Neuronal stem cell (in vitro differentiated cells): ENCODE measurements at regions not wholly inside any gene's neighbourhood (a gene's known extent, or its start where the extent isn't known, plus 50 kb on each side); places are given as distances from the start of the nearest gene placed in this dataset.

ENCODE experiments used
- DNase-seq: peaks from one replicate; pipeline ENCODE4 v3.0.0-alpha.2; 2013; ENCODE audit warnings: low spot score
- H2AFZ ChIP-seq: one replicate; pipeline ENCODE4 v1.6.1; 2013; ENCODE audit warnings: mild to moderate bottlenecking, low read length, inconsistent platforms
- H2AK5ac ChIP-seq: 2 replicates; pipeline ENCODE4 v1.6.1; 2013; ENCODE audit warnings: low read depth, mild to moderate bottlenecking, inconsistent platforms, low read length, moderate library complexity, mixed read lengths
- H2BK120ac ChIP-seq: 2 replicates; pipeline ENCODE4 v1.6.1; 2013; ENCODE audit warnings: low read depth, mild to moderate bottlenecking, inconsistent platforms, low read length, moderate library complexity, mixed read lengths
- H2BK12ac ChIP-seq: one replicate; pipeline ENCODE4 v1.6.1; 2013; ENCODE audit warnings: low read length, inconsistent platforms
- H2BK15ac ChIP-seq: 2 replicates; pipeline ENCODE4 v1.6.1; 2013; ENCODE audit warnings: mild to moderate bottlenecking, low read length, inconsistent platforms, mixed read lengths
- H2BK5ac ChIP-seq: one replicate; pipeline ENCODE4 v1.6.1; 2013; ENCODE audit warnings: inconsistent platforms, mild to moderate bottlenecking, low read length, moderate library complexity
- H3K14ac ChIP-seq: one replicate; pipeline ENCODE4 v1.6.1; 2013; ENCODE audit warnings: low read length, inconsistent platforms
- H3K18ac ChIP-seq: 2 replicates; pipeline ENCODE4 v1.6.1; 2013; ENCODE audit warnings: low read length, inconsistent platforms
- H3K23ac ChIP-seq: 2 replicates; pipeline ENCODE4 v1.6.1; 2013; ENCODE audit warnings: low read depth, mild to moderate bottlenecking, mixed read lengths, low read length, inconsistent platforms; ENCODE audit not compliant: poor library complexity
- H3K27ac ChIP-seq: replicated peaks from 3 replicates; pipeline ENCODE4 v1.5.1; 2013; ENCODE audit warnings: low read length, inconsistent platforms
- H3K27me3 ChIP-seq, 3 experiments: 2 replicates each; pipeline ENCODE4 v1.6.1; 2013; ENCODE audit warnings: low read length in 3 of 3, mild to moderate bottlenecking in 2 of 3, inconsistent platforms in 1 of 3, low read depth in 1 of 3, mixed read lengths in 1 of 3, moderate library complexity in 1 of 3; ENCODE audit not compliant: control insufficient read depth in 3 of 3, insufficient read depth in 3 of 3
- H3K36me3 ChIP-seq, 2 donors: replicated peaks in 1 of 2; 2 replicates each; pipeline ENCODE4 v1.6.1; 2013; ENCODE audit warnings: low read length in 2 of 2; ENCODE audit not compliant: control insufficient read depth in 2 of 2, insufficient read depth in 2 of 2
- H3K4ac ChIP-seq: 2 replicates; pipeline ENCODE4 v1.6.1; 2013; ENCODE audit warnings: inconsistent platforms, mild to moderate bottlenecking, low read length, moderate library complexity
- H3K4me1 ChIP-seq, 2 donors: 1 replicate in 1 of 2; 2 replicates in 1 of 2; pipeline ENCODE4 v1.6.1; 2013; ENCODE audit warnings: low read length in 2 of 2, low read depth in 1 of 2; ENCODE audit not compliant: control insufficient read depth in 2 of 2, insufficient read depth in 1 of 2
- H3K4me2 ChIP-seq: one replicate; pipeline ENCODE4 v1.6.1; 2013; ENCODE audit warnings: mild to moderate bottlenecking, low read length, inconsistent platforms; ENCODE audit not compliant: insufficient read depth, poor library complexity, severe bottlenecking
- H3K4me3 ChIP-seq, 2 donors: 2 replicates each; pipeline ENCODE4 v1.5.1; 2013; ENCODE audit warnings: low read length in 2 of 2, mild to moderate bottlenecking in 2 of 2, inconsistent platforms in 1 of 2, moderate library complexity in 1 of 2
- H3K79me1 ChIP-seq: one replicate; pipeline ENCODE4 v1.6.1; 2013; ENCODE audit warnings: low read depth, mild to moderate bottlenecking, inconsistent platforms, low read length, moderate library complexity
- H3K9ac ChIP-seq: one replicate; pipeline ENCODE4 v1.6.1; 2013; ENCODE audit warnings: mild to moderate bottlenecking, low read depth, low read length, inconsistent platforms; ENCODE audit not compliant: poor library complexity
- H3K9me3 ChIP-seq, 2 donors: replicated peaks in 1 of 2; 2 replicates each; pipeline versions ENCODE3 to v1.6.1; 2013; ENCODE audit warnings: low read length in 2 of 2, mild to moderate bottlenecking in 2 of 2, inconsistent platforms in 1 of 2, low read depth in 1 of 2, mixed read lengths in 1 of 2, moderate library complexity in 1 of 2; ENCODE audit not compliant: control insufficient read depth in 2 of 2, insufficient read depth in 1 of 2
- H4K8ac ChIP-seq: one replicate; pipeline ENCODE4 v1.6.1; 2013; ENCODE audit warnings: low read depth, mild to moderate bottlenecking, inconsistent platforms, low read length, moderate library complexity
- H4K91ac ChIP-seq: one replicate; pipeline ENCODE4 v1.6.1; 2013; ENCODE audit warnings: low read length, low read depth, mild to moderate bottlenecking, inconsistent platforms; ENCODE audit not compliant: poor library complexity
- WGBS, 2 donors: extraction: QIAGEN DNeasy Blood & Tissue Kit; methylation state at CpG; one replicate each; pipeline ENCODE4 v1.1.7; 2013; ENCODE audit warnings: missing lambda C conversion rate in 2 of 2, mixed read lengths in 1 of 2; ENCODE audit not compliant: insufficient read length in 2 of 2, insufficient replicate concordance in 1 of 2; ENCODE audit errors: extremely low coverage in 2 of 2; 5-methylcytosine and 5-hydroxymethylcytosine counted together

DNA sequence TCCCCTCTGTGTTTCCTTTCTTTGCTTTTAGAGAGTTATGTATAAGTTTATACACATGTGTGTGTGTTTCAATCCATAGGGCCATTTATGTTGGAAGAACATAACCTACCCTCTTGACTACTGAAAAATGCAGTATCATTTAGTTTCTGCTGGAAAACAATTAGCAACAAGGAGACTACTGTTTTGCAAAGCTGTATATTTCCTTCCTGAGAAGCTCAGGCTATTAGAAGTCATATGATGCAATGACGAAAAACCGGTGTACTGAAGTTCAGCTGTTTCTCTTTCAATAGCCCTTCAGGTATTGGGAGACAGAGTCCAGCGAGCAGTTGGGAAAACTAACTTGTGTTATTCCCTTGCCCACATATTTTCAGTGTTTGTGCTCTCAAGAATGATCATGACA is 447.7 kb upstream of the GYPC start:
- Histone ChIP-seq H4K91ac (no peak overlapping the region), H3K4me3 (no peak overlapping the region), H2BK5ac (no peak overlapping the region), H3K27ac (no peak overlapping the region), H2BK12ac (no peak overlapping the region), H3K23ac (no peak overlapping the region), H3K79me1 (no peaks in the 10 kb centered on the region), H2BK120ac (no peak overlapping the region), H3K4ac (no peak overlapping the region), H3K9me3 (no peaks in the 10 kb centered on the region), H4K8ac (no peak overlapping the region), H2BK15ac (no peak overlapping the region), H2AFZ (no peak overlapping the region), H3K4me1 (no peaks in the 10 kb centered on the region), H3K18ac (no peak overlapping the region), H3K14ac (no peak overlapping the region), H3K4me2 (no peak overlapping the region), H2AK5ac (no peak overlapping the region), H3K27me3 (no peaks in the 10 kb centered on the region), H3K36me3 (no peaks in the 10 kb centered on the region), H3K9ac (no peak overlapping the region)
- no CpG with 5 or more reads among the region's 3 CpGs for WGBS, 2 donors
- DNase-seq: no peak

DNA sequence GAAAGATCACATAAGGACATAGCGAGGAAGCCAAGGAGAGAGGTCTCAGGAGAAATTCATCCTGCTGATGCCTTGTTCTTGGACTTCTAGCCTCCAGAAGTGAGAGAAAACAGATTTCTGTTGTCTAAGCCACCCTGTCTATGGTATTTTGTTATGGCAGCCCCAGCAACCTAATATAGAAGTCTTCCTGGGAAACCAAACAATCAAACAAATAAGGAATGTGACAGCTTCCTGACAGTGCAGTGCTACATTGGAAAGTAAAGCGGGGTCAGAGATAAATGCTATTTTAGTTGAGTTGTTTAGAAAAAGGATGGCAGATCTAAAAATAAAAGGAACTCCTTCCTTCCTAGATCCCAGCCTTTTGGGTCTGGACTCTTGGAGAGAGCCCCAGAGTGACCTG is 443.2 kb upstream of the GYPC start:
- Histone ChIP-seq H3K27me3 (no peaks in the 10 kb centered on the region), H3K23ac (no peak overlapping the region), H3K4me1 (no peaks in the 10 kb centered on the region), H4K91ac (no peak overlapping the region), H3K14ac (no peak overlapping the region), H3K4ac (no peak overlapping the region), H3K9me3 (peaks cover 0 to 1% of the 10 kb centered on the region in 2 donors), H2BK15ac (no peak overlapping the region), H4K8ac (no peak overlapping the region), H2AK5ac (no peak overlapping the region), H2BK12ac (no peak overlapping the region), H3K4me2 (no peak overlapping the region), H2AFZ (no peak overlapping the region), H3K79me1 (no peaks in the 10 kb centered on the region), H2BK5ac (no peak overlapping the region), H2BK120ac (no peak overlapping the region), H3K18ac (no peak overlapping the region), H3K4me3 (no peak overlapping the region), H3K27ac (no peak overlapping the region), H3K36me3 (no peaks in the 10 kb centered on the region), H3K9ac (no peak overlapping the region)
- no CpG with 5 or more reads among the region's 2 CpGs for WGBS, 2 donors
- no peak for DNase-seq

DNA sequence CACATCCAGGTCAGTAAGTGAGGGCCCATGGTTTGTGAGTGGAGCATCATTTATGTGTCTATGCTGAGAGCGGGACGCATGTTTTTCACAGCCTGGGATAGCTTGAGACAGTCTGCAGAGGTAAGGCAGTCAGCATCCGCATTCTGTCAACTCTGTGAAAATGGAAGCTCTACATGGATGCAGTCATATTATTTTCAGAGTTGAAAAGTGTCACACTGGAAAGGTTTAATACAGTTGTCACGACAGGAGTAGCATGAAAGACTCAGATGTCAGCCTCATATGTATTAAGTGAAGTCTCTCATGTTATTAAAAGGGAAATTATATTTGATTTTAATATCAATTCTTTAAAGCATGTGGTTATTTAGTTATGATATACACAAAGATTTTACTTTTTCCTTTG is 436.9 kb upstream of the GYPC start:
- Histone ChIP-seq H3K18ac (no peak overlapping the region), H3K14ac (no peak overlapping the region), H3K23ac (no peak overlapping the region), H3K36me3 (no peaks in the 10 kb centered on the region), H2AFZ (no peak overlapping the region), H3K4me2 (no peak overlapping the region), H3K27ac (no peak overlapping the region), H2BK12ac (no peak overlapping the region), H3K79me1 (no peaks in the 10 kb centered on the region), H3K9me3 (peaks cover 0 to 2% of the 10 kb centered on the region in 2 donors), H3K4ac (no peak overlapping the region), H2BK120ac (no peak overlapping the region), H2AK5ac (no peak overlapping the region), H3K27me3 (no peaks in the 10 kb centered on the region), H4K91ac (no peak overlapping the region), H2BK15ac (no peak overlapping the region), H4K8ac (no peak overlapping the region), H3K9ac (no peak overlapping the region), H2BK5ac (no peak overlapping the region), H3K4me3 (no peak overlapping the region), H3K4me1 (no peaks in the 10 kb centered on the region)
- no peak for DNase-seq
- no CpG with 5 or more reads among the region's 4 CpGs for WGBS, 2 donors

DNA sequence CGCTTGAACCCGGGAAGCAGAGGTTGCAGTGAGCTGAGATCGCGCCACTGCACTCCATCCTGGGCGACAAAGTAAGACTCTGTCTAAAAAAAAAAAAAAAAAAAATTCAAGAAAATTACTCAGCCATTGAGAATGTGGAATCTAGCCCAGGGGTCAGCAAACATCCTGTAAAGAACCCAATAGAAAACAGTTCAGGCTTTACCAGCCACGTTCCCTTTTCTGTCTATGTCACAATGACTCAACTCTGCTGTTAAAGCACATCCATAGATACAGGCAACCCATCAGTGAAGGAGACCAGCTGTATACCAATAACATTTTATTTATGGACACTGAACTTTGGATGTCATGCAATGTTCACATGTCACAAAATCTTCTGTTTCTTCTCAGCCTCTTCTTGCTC is 435.6 kb upstream of the GYPC start:
- WGBS, 2 donors: no CpG with 5 or more reads among the region's 6 CpGs
- H3K27ac ChIP-seq: no peak overlapping the region
- no peak for DNase-seq

More for the DNA sequence above, 435.6 kb upstream of the GYPC start:
- H2BK5ac ChIP-seq: no peak overlapping the region
- no peaks in the 10 kb centered on the region for H3K27me3 ChIP-seq
- no peak overlapping the region for H3K4ac ChIP-seq
- H2BK120ac ChIP-seq: no peak overlapping the region
- H3K9me3 ChIP-seq: peaks cover 0 to 2% of the 10 kb centered on the region in 2 donors
- H4K8ac ChIP-seq: no peak overlapping the region
- H2BK15ac ChIP-seq: no peak overlapping the region
- H3K4me3 ChIP-seq: no peak overlapping the region
- H3K9ac ChIP-seq: no peak overlapping the region
- H2BK12ac ChIP-seq: no peak overlapping the region
- no peaks in the 10 kb centered on the region for H3K4me1 ChIP-seq
- no peak overlapping the region for H3K14ac ChIP-seq
- no peak overlapping the region for H4K91ac ChIP-seq
- H2AFZ ChIP-seq: no peak overlapping the region
- no peaks in the 10 kb centered on the region for H3K36me3 ChIP-seq
- no peak overlapping the region for H2AK5ac ChIP-seq
- H3K23ac ChIP-seq: no peak overlapping the region
- H3K4me2 ChIP-seq: no peak overlapping the region
- no peak overlapping the region for H3K18ac ChIP-seq
- no peaks in the 10 kb centered on the region for H3K79me1 ChIP-seq
